ENCODE measurements at regions not wholly inside any gene's neighbourhood (a gene's known extent, or its start where the extent isn't known, plus 50 kb on each side); places are given as distances from the start of the nearest gene placed in this dataset.
"Not testable (repeated sequence)": the region's sequence is repeated elsewhere in the genome, so short reads cannot be mapped to it uniquely, and the experiment has no call there.

GRCh38 chr4:160352637-160353036, 1249.8 kb downstream of the RAPGEF2 start:
- H3K36me3 ChIP-seq: no peaks in the 10 kb centered on the region
- H3K4me2 ChIP-seq: no peak overlapping the region
- H3K9me3 ChIP-seq: no peaks in the 10 kb centered on the region
- H4K20me1 ChIP-seq: no peaks in the 10 kb centered on the region
- no peak overlapping the region for H3K27ac ChIP-seq
- H3K9ac ChIP-seq: no peak overlapping the region
- TF ChIP-seq Cebpa-rat (IDR thresholded peaks at IDR 0.05): no peak
- H3K4me1 ChIP-seq: peaks cover 13% of the 10 kb centered on the region
- no peaks in the 10 kb centered on the region for H3K27me3 ChIP-seq
- no peak overlapping the region for H3K4me3 ChIP-seq

- no peak overlapping the region for H3K9ac ChIP-seq
- no peak overlapping the region for H3K27ac ChIP-seq
- H3K4me3 ChIP-seq: no peak overlapping the region
- H3K36me3 ChIP-seq: no peaks in the 10 kb centered on the region
- no peaks in the 10 kb centered on the region for H3K9me3 ChIP-seq
- peak overlapping the region; percentile 35 for H3K4me2 ChIP-seq
- no peaks in the 10 kb centered on the region for H4K20me1 ChIP-seq
- TF ChIP-seq Cebpa-rat (IDR thresholded peaks at IDR 0.05): no peak
- H3K4me1 ChIP-seq: peaks cover 13% of the 10 kb centered on the region
- H3K27me3 ChIP-seq: no peaks in the 10 kb centered on the region
Observed at GRCh38 chr4:160353548-160353947, 1250.7 kb downstream of the RAPGEF2 start.

- H3K9ac ChIP-seq: no peak overlapping the region
- no peak overlapping the region for H3K4me3 ChIP-seq
- no peaks in the 10 kb centered on the region for H3K27me3 ChIP-seq
- H3K4me2 ChIP-seq: no peak overlapping the region
- no peaks in the 10 kb centered on the region for H3K4me1 ChIP-seq
- no peak for TF ChIP-seq Cebpa-rat (IDR thresholded peaks at IDR 0.05)
- H3K27ac ChIP-seq: no peak overlapping the region
- no peaks in the 10 kb centered on the region for H3K36me3 ChIP-seq
- H3K9me3 ChIP-seq: peaks cover 14% of the 10 kb centered on the region
- no peaks in the 10 kb centered on the region for H4K20me1 ChIP-seq
Observed at GRCh38 chr4:160362478-160362877, 1259.6 kb downstream of the RAPGEF2 start.

- H3K4me1 ChIP-seq: no peaks in the 10 kb centered on the region
Observed at GRCh38 chr4:160364217-160364616, 1261.3 kb downstream of the RAPGEF2 start.

GRCh38 chr4:160364665-160365064, 1261.8 kb downstream of the RAPGEF2 start:
- H3K4me3 ChIP-seq, H3K27me3 ChIP-seq, H3K4me2 ChIP-seq, H3K27ac ChIP-seq, H4K20me1 ChIP-seq, H3K36me3 ChIP-seq, H3K9ac ChIP-seq, H3K4me1 ChIP-seq: not testable (repeated sequence)
- H3K9me3 ChIP-seq: peaks cover 14% of the 10 kb centered on the region

More at GRCh38 chr4:160364217-160364616, 1261.3 kb downstream of the RAPGEF2 start:
- Histone ChIP-seq H3K4me3 (no peak overlapping the region), H3K9me3 (peaks cover 14% of the 10 kb centered on the region), H3K36me3 (no peaks in the 10 kb centered on the region), H3K9ac (no peak overlapping the region), H3K4me2 (no peak overlapping the region), H3K27me3 (no peaks in the 10 kb centered on the region), H4K20me1 (no peaks in the 10 kb centered on the region), H3K27ac (no peak overlapping the region)
- TF ChIP-seq Cebpa-rat (IDR thresholded peaks at IDR 0.05): no peak

GRCh38 chr4:160365383-160365782, 1262.5 kb downstream of the RAPGEF2 start:
- H3K9ac ChIP-seq, H3K4me2 ChIP-seq, H3K27me3 ChIP-seq, H3K4me1 ChIP-seq, H4K20me1 ChIP-seq, H3K36me3 ChIP-seq, H3K27ac ChIP-seq, H3K4me3 ChIP-seq: not testable (repeated sequence)
- peaks cover 14% of the 10 kb centered on the region for H3K9me3 ChIP-seq

GRCh38 chr4:160370046-160370445, 1267.2 kb downstream of the RAPGEF2 start:
- no peaks in the 10 kb centered on the region for H3K9me3 ChIP-seq
- no peak for TF ChIP-seq Cebpa-rat (IDR thresholded peaks at IDR 0.05)
- no peaks in the 10 kb centered on the region for H3K27me3 ChIP-seq
- no peaks in the 10 kb centered on the region for H3K4me1 ChIP-seq
- no peaks in the 10 kb centered on the region for H3K36me3 ChIP-seq
- H3K4me3 ChIP-seq: no peak overlapping the region
- H4K20me1 ChIP-seq: no peaks in the 10 kb centered on the region
- no peak overlapping the region for H3K27ac ChIP-seq
- no peak overlapping the region for H3K9ac ChIP-seq
- H3K4me2 ChIP-seq: no peak overlapping the region

GRCh38 chr4:160371446-160371845, 1268.6 kb downstream of the RAPGEF2 start:
- no peaks in the 10 kb centered on the region for H3K4me1 ChIP-seq
- H3K9me3 ChIP-seq: no peaks in the 10 kb centered on the region
- no peak overlapping the region for H3K4me3 ChIP-seq
- no peaks in the 10 kb centered on the region; the same call in 1 of the 2 replicates for H3K27me3 ChIP-seq
- no peak overlapping the region for H3K9ac ChIP-seq
- H3K4me2 ChIP-seq: no peak overlapping the region
- no peaks in the 10 kb centered on the region for H3K36me3 ChIP-seq
- TF ChIP-seq Cebpa-rat (IDR thresholded peaks at IDR 0.05): no peak
- H3K27ac ChIP-seq: no peak overlapping the region
- H4K20me1 ChIP-seq: no peaks in the 10 kb centered on the region

GRCh38 chr4:160372390-160372789, 1269.5 kb downstream of the RAPGEF2 start:
- Histone ChIP-seq H3K27ac (no peak overlapping the region), H3K4me1 (no peaks in the 10 kb centered on the region), H3K9ac (no peak overlapping the region), H3K36me3 (no peaks in the 10 kb centered on the region), H3K9me3 (no peaks in the 10 kb centered on the region), H3K27me3 (no peaks in the 10 kb centered on the region; the same call in 1 of the 2 replicates), H3K4me2 (no peak overlapping the region), H3K4me3 (no peak overlapping the region), H4K20me1 (no peaks in the 10 kb centered on the region)
- TF ChIP-seq Cebpa-rat (IDR thresholded peaks at IDR 0.05): no peak

- no peaks in the 10 kb centered on the region for H4K20me1 ChIP-seq
- no peak for TF ChIP-seq Cebpa-rat (IDR thresholded peaks at IDR 0.05)
- H3K4me2 ChIP-seq: no peak overlapping the region
- H3K9me3 ChIP-seq: no peaks in the 10 kb centered on the region
- no peaks in the 10 kb centered on the region; the same call in 1 of the 2 replicates for H3K27me3 ChIP-seq
- H3K36me3 ChIP-seq: no peaks in the 10 kb centered on the region
- no peak overlapping the region for H3K4me3 ChIP-seq
- H3K9ac ChIP-seq: no peak overlapping the region
- H3K4me1 ChIP-seq: no peaks in the 10 kb centered on the region
- no peak overlapping the region for H3K27ac ChIP-seq
Observed at GRCh38 chr4:160373911-160374310, 1271.0 kb downstream of the RAPGEF2 start.

GRCh38 chr4:160375772-160376452, 1273.0 kb downstream of the RAPGEF2 start:
- Histone ChIP-seq H3K9ac (no peak overlapping the region), H3K27me3 (no peaks in the 10 kb centered on the region; the same call in 1 of the 2 replicates), H3K27ac (no peak overlapping the region), H3K4me3 (no peak overlapping the region), H3K36me3 (no peaks in the 10 kb centered on the region), H3K4me1 (no peaks in the 10 kb centered on the region), H3K4me2 (no peak overlapping the region), H3K9me3 (no peaks in the 10 kb centered on the region), H4K20me1 (no peaks in the 10 kb centered on the region)
- TF ChIP-seq Cebpa-rat (IDR thresholded peaks at IDR 0.05): no peak

All from BLaER1 (cell line).